ENCODE measurements at regions not wholly inside any gene's neighbourhood (a gene's known extent, or its start where the extent isn't known, plus 50 kb on each side); places are given as distances from the start of the nearest gene placed in this dataset.

DNA sequence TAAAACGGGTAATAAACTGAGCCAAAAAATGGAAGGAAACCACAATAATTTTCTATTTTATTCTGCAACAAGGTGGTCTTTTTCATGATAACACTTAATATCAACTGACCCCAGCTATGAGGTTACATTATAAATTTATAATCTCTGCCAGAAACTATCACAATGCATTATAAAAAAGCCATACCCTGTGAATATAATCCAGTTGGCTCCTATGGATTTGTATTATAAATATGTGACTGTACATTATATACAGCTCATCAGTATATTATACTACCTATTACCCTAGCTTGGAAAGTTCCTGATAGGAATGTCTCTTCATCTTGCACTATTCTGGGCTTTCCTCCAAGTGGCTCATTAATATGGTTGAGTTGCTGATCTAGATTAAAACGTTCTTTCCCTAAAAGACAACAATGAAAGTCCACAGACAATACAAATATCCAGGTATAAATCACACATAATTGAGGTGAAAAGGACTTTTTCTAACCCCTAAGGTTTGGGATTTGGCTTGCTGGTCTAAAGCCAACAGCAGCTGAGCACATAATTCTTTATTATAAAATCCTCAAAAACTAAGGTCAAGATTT is 487.7 kb downstream of the TTLL7 start:
- no peaks in the 10 kb centered on the region for H3K27me3 ChIP-seq (ENCODE audit: control insufficient read depth in 5 of 5, insufficient read depth in 4 of 5, low read length in 5 of 5)
- no peaks in the 10 kb centered on the region for H3K36me3 ChIP-seq (ENCODE audit: control insufficient read depth in 5 of 5, insufficient read depth in 5 of 5, low read length in 5 of 5)
- H3K9ac ChIP-seq (ENCODE audit: low read length in 5 of 5), result no peak overlapping the region
- no peak overlapping the region for H3K27ac ChIP-seq (ENCODE audit: low read depth, low read length)
- H3K4me3 ChIP-seq (ENCODE audit: low read depth in 1 of 5, low read length in 5 of 5), result no peak overlapping the region
- no peaks in the 10 kb centered on the region for H3K9me3 ChIP-seq (ENCODE audit: control insufficient read depth in 5 of 5, low read length in 5 of 5)
- H3K4me1 ChIP-seq (ENCODE audit: control insufficient read depth in 5 of 5, insufficient read depth in 5 of 5, low read length in 5 of 5), result peaks cover 10 to 25% (median 23%) of the 10 kb centered on the region in 5 donors

DNA sequence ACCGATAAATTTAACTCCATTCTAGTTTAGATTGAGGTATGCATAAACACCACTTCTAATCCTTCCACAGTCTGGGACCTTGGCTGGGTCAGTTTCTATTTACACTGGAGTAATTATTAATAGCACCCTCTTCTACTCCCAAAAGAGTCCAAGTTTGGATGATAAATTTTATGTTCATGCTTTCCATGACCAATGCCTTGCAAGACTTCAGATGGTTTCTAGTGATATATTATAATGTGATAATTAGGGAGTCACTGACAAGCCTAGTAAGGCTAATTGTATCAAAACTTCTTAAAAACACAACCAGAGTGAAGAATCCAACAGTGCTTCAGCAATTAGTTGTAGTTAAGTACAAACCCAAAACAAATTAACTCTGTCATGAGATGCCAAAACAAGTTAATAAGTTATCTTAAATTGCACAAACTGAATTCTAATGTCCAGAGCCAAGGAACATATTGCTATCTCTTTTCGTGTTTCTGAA is 489.6 kb downstream of the TTLL7 start:
- Histone ChIP-seq H3K36me3 (ENCODE audit: control insufficient read depth in 5 of 5, insufficient read depth in 5 of 5, low read length in 5 of 5) (no peaks in the 10 kb centered on the region), H3K4me1 (ENCODE audit: control insufficient read depth in 5 of 5, insufficient read depth in 5 of 5, low read length in 5 of 5) (peaks cover 10 to 25% (median 23%) of the 10 kb centered on the region in 5 donors), H3K27ac (ENCODE audit: low read depth, low read length) (peak overlapping the region; percentile 76), H3K9ac (ENCODE audit: low read length in 5 of 5) (no peak overlapping the region), H3K27me3 (ENCODE audit: control insufficient read depth in 5 of 5, insufficient read depth in 4 of 5, low read length in 5 of 5) (no peaks in the 10 kb centered on the region), H3K4me3 (ENCODE audit: low read depth in 1 of 5, low read length in 5 of 5) (peak overlapping the region in 1 of 5 donors; percentile 36), H3K9me3 (ENCODE audit: control insufficient read depth in 5 of 5, low read length in 5 of 5) (no peaks in the 10 kb centered on the region)

DNA sequence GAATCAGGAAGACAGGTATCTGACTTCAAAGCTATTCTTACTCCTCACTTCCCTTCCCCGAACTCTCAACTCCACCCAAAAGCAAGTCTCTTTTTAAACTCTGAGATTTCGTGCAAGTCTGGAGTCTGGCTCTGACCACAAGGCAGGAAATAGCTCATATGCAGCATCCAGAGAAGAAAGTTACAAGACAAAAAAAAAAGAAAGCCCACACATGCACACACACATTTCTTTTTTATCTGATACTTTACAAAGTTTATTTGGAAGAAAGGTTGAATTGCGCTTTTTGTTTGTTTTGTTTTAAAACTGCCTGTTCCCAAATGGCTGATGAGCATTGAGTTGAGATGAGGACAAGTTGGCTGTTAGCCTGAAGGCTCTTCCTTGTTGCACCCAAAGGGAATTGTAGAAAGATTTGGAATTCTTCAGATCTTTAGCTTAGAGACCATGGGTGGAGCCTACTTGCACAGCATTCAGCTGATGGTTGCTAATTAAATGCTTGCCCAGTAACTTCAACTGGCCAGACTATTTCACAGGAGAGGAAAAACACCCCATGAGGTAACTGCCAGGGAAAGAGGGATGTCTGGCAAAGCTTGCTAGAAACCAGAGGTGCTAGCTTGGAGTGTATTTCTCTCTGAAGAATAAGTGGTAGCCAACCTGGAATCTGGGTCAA is 490.3 kb downstream of the TTLL7 start:
- H3K36me3 ChIP-seq (ENCODE audit: control insufficient read depth in 5 of 5, insufficient read depth in 5 of 5, low read length in 5 of 5), result no peaks in the 10 kb centered on the region
- H3K4me1 ChIP-seq (ENCODE audit: control insufficient read depth in 5 of 5, insufficient read depth in 5 of 5, low read length in 5 of 5), result peaks cover 10 to 25% (median 23%) of the 10 kb centered on the region in 5 donors
- peak overlapping the region; percentile 76 for H3K27ac ChIP-seq (ENCODE audit: low read depth, low read length)
- peak overlapping the region in 2 of 5 donors; percentile 13 to 36 for H3K4me3 ChIP-seq (ENCODE audit: low read depth in 1 of 5, low read length in 5 of 5)
- no peaks in the 10 kb centered on the region for H3K9me3 ChIP-seq (ENCODE audit: control insufficient read depth in 5 of 5, low read length in 5 of 5)
- no peaks in the 10 kb centered on the region for H3K27me3 ChIP-seq (ENCODE audit: control insufficient read depth in 5 of 5, insufficient read depth in 4 of 5, low read length in 5 of 5)
- peak overlapping the region in 1 of 5 donors; percentile 56 for H3K9ac ChIP-seq (ENCODE audit: low read length in 5 of 5)

DNA sequence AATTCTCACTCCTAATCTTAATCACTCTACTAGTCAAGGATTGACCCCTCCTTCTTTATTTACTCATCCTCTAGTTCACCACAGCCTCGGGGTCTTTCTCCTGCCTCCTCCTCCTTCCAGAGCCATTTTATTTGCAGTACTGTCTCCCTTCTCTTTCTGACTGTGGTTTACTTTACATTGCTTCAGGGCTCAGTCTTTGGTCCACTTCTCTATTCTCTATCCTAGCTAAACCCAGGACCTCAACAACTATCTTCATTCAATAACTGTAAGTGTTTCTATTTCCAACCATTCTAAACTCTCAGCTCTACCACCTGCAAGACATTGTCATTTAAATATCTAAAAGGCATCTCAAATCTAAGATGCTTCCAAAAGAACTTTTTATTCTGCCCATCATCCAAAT is 493.8 kb downstream of the TTLL7 start:
- no peaks in the 10 kb centered on the region for H3K9me3 ChIP-seq (ENCODE audit: control insufficient read depth in 5 of 5, low read length in 5 of 5)
- no peaks in the 10 kb centered on the region for H3K36me3 ChIP-seq (ENCODE audit: control insufficient read depth in 5 of 5, insufficient read depth in 5 of 5, low read length in 5 of 5)
- H3K27me3 ChIP-seq (ENCODE audit: control insufficient read depth in 5 of 5, insufficient read depth in 4 of 5, low read length in 5 of 5), result no peaks in the 10 kb centered on the region
- no peak overlapping the region for H3K9ac ChIP-seq (ENCODE audit: low read length in 5 of 5)
- H3K4me3 ChIP-seq (ENCODE audit: low read depth in 1 of 5, low read length in 5 of 5), result no peak overlapping the region
- H3K27ac ChIP-seq (ENCODE audit: low read depth, low read length), result no peak overlapping the region
- H3K4me1 ChIP-seq (ENCODE audit: control insufficient read depth in 5 of 5, insufficient read depth in 5 of 5, low read length in 5 of 5), result peaks cover 10 to 47% (median 28%) of the 10 kb centered on the region in 5 donors

DNA sequence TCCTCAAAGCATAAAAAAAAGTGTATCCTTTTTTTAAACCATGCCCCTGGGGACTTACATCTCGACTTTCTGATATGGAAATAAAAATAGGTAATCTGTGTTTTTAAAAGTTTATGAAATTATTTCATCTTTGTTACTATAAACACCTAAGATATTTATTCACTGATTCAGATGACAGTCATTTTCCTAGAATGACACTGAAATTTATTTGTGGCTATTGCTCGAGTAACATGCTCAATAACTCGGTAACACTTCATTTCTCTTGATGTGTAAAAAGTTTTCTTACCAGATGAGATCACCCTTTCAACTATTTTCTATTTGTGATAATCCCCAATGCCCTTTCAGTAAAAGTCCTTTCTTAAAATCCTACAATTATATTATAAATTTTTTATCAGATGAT is 495.8 kb downstream of the TTLL7 start:
- Histone ChIP-seq H3K4me3 (ENCODE audit: low read depth in 1 of 5, low read length in 5 of 5) (no peak overlapping the region), H3K36me3 (ENCODE audit: control insufficient read depth in 5 of 5, insufficient read depth in 5 of 5, low read length in 5 of 5) (no peaks in the 10 kb centered on the region), H3K9me3 (ENCODE audit: control insufficient read depth in 5 of 5, low read length in 5 of 5) (no peaks in the 10 kb centered on the region), H3K27ac (ENCODE audit: low read depth, low read length) (no peak overlapping the region), H3K27me3 (ENCODE audit: control insufficient read depth in 5 of 5, insufficient read depth in 4 of 5, low read length in 5 of 5) (no peaks in the 10 kb centered on the region), H3K9ac (ENCODE audit: low read length in 5 of 5) (no peak overlapping the region), H3K4me1 (ENCODE audit: control insufficient read depth in 5 of 5, insufficient read depth in 5 of 5, low read length in 5 of 5) (peaks cover 2 to 40% (median 13%) of the 10 kb centered on the region in 5 donors)

DNA sequence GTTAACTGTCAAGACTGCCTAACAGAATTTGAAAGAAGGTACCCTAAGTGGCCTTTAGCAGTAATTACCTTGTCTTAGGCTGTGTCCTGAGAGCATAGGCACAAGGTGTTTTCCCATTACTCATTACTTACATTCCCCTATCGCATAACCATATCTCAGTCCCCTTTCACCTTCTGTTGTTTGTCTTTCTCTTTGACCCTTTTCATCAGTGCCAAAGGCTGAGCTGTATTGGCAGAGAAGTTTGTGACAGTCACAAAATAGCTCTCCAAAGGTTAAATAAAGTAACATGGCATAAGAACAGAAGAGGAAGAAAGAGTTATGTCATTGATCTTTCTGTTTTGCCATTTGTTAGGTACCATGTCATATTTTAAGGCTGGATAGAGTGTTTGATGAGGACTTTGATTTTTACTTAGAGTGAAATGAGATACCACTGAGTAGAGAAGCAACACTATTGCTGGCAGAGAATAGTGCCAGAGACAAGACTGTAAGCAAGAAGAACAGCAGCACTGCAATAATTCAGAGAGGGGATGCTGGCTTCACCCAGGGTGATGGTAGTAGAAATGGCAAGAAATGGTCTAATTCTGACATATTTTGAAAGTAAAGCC is 497.8 kb downstream of the TTLL7 start:
- H3K27ac ChIP-seq (ENCODE audit: low read depth, low read length), result peak overlapping the region; percentile 60

DNA sequence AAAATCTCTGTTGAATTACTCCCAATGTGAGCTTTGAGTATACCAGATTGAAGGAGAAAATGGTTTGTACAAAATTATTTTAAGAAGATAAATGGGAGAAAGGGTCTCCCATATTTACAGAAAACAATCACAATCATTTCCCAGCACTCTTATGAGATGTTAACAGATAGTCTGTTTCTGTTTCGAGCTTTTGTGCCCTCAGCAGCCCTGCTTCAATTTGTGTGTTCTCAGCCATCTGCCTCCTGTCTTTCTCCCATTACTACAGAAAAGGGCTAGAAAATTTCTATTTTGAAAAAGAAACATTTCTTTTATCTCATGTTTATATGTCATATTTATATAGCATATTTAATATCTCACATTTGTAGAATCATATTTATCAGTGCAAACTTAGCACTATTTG is 498.4 kb downstream of the TTLL7 start:
- H3K9ac ChIP-seq (ENCODE audit: low read length in 5 of 5), result no peak overlapping the region
- peak overlapping the region; percentile 60 for H3K27ac ChIP-seq (ENCODE audit: low read depth, low read length)
- H3K4me3 ChIP-seq (ENCODE audit: low read depth in 1 of 5, low read length in 5 of 5), result no peak overlapping the region

More for the DNA sequence above, 497.8 kb downstream of the TTLL7 start:
- Histone ChIP-seq H3K27me3 (ENCODE audit: control insufficient read depth in 5 of 5, insufficient read depth in 4 of 5, low read length in 5 of 5) (no peaks in the 10 kb centered on the region), H3K36me3 (ENCODE audit: control insufficient read depth in 5 of 5, insufficient read depth in 5 of 5, low read length in 5 of 5) (no peaks in the 10 kb centered on the region), H3K4me1 (ENCODE audit: control insufficient read depth in 5 of 5, insufficient read depth in 5 of 5, low read length in 5 of 5) (peaks cover 0 to 29% (median 5%) of the 10 kb centered on the region in 5 donors), H3K4me3 (ENCODE audit: low read depth in 1 of 5, low read length in 5 of 5) (no peak overlapping the region), H3K9me3 (ENCODE audit: control insufficient read depth in 5 of 5, low read length in 5 of 5) (no peaks in the 10 kb centered on the region), H3K9ac (ENCODE audit: low read length in 5 of 5) (no peak overlapping the region)

DNA sequence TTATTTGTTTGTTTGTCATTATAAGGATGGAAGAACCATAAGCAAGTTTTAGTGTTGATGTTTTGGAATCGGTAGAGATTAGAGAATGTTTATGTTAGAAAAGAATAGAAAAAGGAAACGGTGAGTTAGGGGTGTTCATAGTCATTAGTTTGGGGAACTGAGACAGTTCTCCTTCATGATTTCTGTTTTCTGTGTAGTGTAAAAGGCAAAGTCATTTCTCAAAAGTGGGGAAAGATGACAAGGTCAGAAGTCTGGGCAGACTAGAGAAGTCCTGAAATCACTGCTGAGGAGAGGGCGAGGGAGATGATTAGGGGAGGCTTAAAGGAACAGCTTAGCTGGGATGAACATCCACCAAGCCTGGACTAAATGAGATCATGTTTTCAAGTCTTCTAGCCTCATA is 498.9 kb downstream of the TTLL7 start:
- Histone ChIP-seq H3K4me1 (ENCODE audit: control insufficient read depth in 5 of 5, insufficient read depth in 5 of 5, low read length in 5 of 5) (peaks cover 0 to 29% (median 5%) of the 10 kb centered on the region in 5 donors), H3K27me3 (ENCODE audit: control insufficient read depth in 5 of 5, insufficient read depth in 4 of 5, low read length in 5 of 5) (no peaks in the 10 kb centered on the region), H3K27ac (ENCODE audit: low read depth, low read length) (peak overlapping the region; percentile 60), H3K9me3 (ENCODE audit: control insufficient read depth in 5 of 5, low read length in 5 of 5) (no peaks in the 10 kb centered on the region), H3K36me3 (ENCODE audit: control insufficient read depth in 5 of 5, insufficient read depth in 5 of 5, low read length in 5 of 5) (no peaks in the 10 kb centered on the region), H3K4me3 (ENCODE audit: low read depth in 1 of 5, low read length in 5 of 5) (no peak overlapping the region), H3K9ac (ENCODE audit: low read length in 5 of 5) (no peak overlapping the region)

More for the DNA sequence above, 498.4 kb downstream of the TTLL7 start:
- Histone ChIP-seq H3K9me3 (ENCODE audit: control insufficient read depth in 5 of 5, low read length in 5 of 5) (no peaks in the 10 kb centered on the region), H3K27me3 (ENCODE audit: control insufficient read depth in 5 of 5, insufficient read depth in 4 of 5, low read length in 5 of 5) (no peaks in the 10 kb centered on the region), H3K36me3 (ENCODE audit: control insufficient read depth in 5 of 5, insufficient read depth in 5 of 5, low read length in 5 of 5) (no peaks in the 10 kb centered on the region), H3K4me1 (ENCODE audit: control insufficient read depth in 5 of 5, insufficient read depth in 5 of 5, low read length in 5 of 5) (peaks cover 0 to 29% (median 5%) of the 10 kb centered on the region in 5 donors)

DNA sequence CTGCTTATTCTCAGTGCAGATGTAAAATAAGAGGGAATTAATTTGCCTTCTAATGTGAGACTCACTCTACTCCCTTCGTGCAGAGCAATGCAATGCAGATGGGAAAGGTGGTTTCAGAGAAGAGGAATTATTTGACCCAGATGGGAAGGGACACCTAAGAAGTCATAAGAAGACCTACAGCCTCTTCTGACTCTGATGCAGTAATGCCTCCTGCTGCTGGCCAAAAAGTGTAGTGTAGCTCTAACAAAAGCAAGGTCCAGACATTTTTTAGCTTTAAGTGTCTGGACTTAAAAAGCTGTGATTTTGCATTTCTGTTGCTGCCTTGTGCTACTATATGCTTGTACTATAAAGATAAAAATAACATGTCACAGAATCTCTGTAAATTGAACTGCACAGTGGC is 501.4 kb downstream of the TTLL7 start:
- peaks cover 0 to 27% (median 5%) of the 10 kb centered on the region in 5 donors for H3K4me1 ChIP-seq (ENCODE audit: control insufficient read depth in 5 of 5, insufficient read depth in 5 of 5, low read length in 5 of 5)
- no peak overlapping the region for H3K27ac ChIP-seq (ENCODE audit: low read depth, low read length)
- no peaks in the 10 kb centered on the region for H3K9me3 ChIP-seq (ENCODE audit: control insufficient read depth in 5 of 5, low read length in 5 of 5)
- no peaks in the 10 kb centered on the region for H3K36me3 ChIP-seq (ENCODE audit: control insufficient read depth in 5 of 5, insufficient read depth in 5 of 5, low read length in 5 of 5)
- no peaks in the 10 kb centered on the region for H3K27me3 ChIP-seq (ENCODE audit: control insufficient read depth in 5 of 5, insufficient read depth in 4 of 5, low read length in 5 of 5)
- no peak overlapping the region for H3K4me3 ChIP-seq (ENCODE audit: low read depth in 1 of 5, low read length in 5 of 5)
- no peak overlapping the region for H3K9ac ChIP-seq (ENCODE audit: low read length in 5 of 5)

DNA sequence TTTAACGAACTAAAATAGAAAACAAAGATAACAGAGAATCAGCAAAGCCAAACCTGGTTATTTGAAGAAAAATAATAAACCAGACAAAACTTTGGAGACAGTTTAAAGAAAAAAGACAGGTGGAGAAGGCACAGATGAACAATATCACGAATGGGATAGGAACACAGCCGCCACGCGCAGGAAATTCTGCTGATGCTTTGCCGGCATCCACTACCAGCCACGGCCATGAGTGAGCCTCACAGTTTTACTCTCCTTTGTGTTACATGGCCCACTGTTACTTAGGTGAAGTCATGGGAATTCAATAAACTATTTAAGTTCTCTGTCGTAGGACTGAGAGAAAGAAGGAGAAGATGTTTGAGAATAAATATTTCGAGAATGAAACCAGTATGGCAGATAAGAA is 503.4 kb downstream of the TTLL7 start:
- Histone ChIP-seq H3K9me3 (ENCODE audit: control insufficient read depth in 5 of 5, low read length in 5 of 5) (no peaks in the 10 kb centered on the region), H3K36me3 (ENCODE audit: control insufficient read depth in 5 of 5, insufficient read depth in 5 of 5, low read length in 5 of 5) (no peaks in the 10 kb centered on the region), H3K27ac (ENCODE audit: low read depth, low read length) (no peak overlapping the region), H3K4me3 (ENCODE audit: low read depth in 1 of 5, low read length in 5 of 5) (no peak overlapping the region), H3K9ac (ENCODE audit: low read length in 5 of 5) (no peak overlapping the region), H3K27me3 (ENCODE audit: control insufficient read depth in 5 of 5, insufficient read depth in 4 of 5, low read length in 5 of 5) (no peaks in the 10 kb centered on the region), H3K4me1 (ENCODE audit: control insufficient read depth in 5 of 5, insufficient read depth in 5 of 5, low read length in 5 of 5) (peaks cover 0 to 7% (median 0%) of the 10 kb centered on the region in 5 donors)

Data from subcutaneous abdominal adipose tissue (tissue), 5 donors.